ENCODE measurements at regions not wholly inside any gene's neighbourhood (a gene's known extent, or its start where the extent isn't known, plus 50 kb on each side); places are given as distances from the start of the nearest gene placed in this dataset.
"Not testable (repeated sequence)": the region's sequence is repeated elsewhere in the genome, so short reads cannot be mapped to it uniquely, and the experiment has no call there.

GRCh38 chr3:20646425-20646824 lies 460.4 kb upstream of the SGO1 start:
- no peak for DNase-seq (ENCODE audit: low read depth)

DNA sequence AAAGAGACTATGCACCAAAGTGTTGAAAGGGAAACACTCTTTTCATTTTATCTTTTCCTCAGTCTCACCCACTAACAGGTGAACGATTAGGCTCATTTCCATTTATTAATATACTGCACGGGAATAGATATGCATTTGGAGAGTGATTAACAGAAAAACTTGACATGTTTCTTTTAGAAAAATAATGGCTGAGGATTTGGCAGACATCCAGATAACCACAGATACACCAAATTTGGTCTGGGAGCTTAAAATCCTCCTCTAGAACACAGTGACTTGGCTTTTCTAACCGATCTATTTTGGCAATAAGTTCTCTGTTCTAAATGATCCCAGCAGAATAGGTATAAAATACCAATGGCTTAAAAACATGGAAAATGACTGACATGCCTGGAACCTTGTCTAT lies 459.3 kb upstream of the SGO1 start:
- no peak for DNase-seq (ENCODE audit: low read depth)

- DNase-seq (ENCODE audit: low read depth) = no peak
Measured at GRCh38 chr3:20637729-20638128, 451.7 kb upstream of the SGO1 start.

GRCh38 chr3:20622304-20622703 lies 436.3 kb upstream of the SGO1 start:
- no peak for DNase-seq (ENCODE audit: low read depth)

DNA sequence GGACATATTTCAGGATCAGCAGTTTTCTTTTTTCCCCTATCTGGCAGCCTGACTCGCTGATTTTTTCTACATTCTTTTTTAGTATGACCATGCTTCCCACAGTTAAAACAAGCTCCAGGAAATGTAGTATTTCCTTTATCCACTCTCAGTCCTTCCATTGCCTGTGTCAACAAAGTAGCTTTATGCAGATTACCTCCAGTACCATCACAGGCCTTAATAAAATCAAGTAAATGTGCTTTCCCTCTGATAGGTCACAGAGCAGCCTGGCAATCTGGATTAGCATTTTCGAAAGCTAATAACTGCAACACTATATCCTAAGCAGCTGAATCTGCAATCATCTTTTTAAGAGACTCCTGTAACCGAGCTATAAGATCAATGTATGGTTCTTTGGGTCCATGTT lies 432.6 kb upstream of the SGO1 start:
- DNase-seq (ENCODE audit: low read depth) = not testable (repeated sequence)

DNA sequence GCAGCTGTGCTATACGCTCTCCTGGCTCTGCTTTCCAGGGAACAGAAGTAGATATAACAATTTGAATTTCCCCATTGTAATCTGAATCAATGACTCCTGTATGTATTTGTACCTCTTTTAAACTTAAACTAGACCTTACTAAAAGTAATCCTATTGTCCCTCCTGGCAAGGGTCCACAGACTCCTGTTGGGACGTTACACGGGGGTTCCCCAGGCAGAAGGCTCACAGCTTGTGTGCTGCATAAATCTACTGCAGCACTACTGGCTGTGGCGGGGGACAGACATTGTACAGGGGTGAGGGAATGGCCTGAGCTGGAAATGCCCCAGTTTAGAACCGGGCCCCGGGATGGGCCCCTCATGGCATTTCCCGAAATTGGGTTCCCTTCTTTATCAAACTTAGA lies 432.2 kb upstream of the SGO1 start:
- not testable (repeated sequence) for DNase-seq (ENCODE audit: low read depth)

DNA sequence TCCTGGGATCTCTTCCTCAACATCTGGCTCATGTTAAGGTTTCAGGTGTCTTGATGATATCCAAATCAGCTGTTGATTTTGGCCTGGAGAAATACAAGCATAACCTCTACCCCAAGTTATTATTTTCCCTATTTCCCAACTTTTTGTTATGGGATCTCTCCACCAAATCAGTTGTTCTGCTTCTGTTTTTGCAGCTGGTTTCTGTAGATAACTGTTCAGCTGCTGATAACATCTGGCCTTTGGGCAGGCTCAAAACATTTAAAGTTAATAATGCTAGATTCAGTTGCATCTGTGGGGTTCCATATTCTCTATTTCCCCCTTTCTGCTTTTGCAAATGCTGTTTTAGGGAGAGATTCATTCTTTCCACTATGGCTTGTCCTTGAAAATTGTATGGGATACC lies 430.0 kb upstream of the SGO1 start:
- not testable (repeated sequence) for DNase-seq (ENCODE audit: low read depth)

DNA sequence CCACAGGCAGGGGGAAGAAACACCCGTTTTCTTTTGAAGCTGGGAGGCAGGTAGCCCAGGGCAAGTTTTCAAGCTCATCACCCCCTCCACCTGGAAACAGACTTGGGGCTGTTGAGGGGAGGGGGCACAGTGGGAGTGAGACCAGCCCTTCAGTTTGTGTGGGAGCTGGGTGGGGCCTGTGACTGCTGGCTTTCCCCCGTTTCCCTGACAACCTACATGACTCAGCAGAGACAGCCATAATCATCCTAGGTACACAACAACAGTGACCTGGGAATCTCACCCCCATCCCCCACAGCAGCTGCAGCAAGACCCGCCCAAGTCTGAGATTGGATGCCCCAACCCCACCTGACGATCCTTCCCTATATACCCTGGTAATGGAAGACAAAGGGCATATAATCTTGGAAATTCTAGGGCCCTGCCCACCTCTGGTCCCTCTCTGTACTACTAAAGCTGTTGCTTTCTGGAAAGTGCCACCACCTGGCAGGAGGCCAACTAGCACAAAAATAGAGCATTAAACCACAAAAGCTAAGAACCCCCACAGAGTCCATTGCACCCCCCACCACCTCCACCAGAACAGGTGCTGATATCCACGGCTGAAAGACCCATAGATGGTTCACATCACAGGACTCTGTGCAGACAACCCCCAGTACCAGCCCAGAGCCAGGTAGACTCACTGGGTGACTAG lies 422.2 kb upstream of the SGO1 start:
- no peak for DNase-seq (ENCODE audit: low read depth)

GRCh38 chr3:20604659-20605058 lies 418.7 kb upstream of the SGO1 start:
- no peak for DNase-seq (ENCODE audit: low read depth)

- DNase-seq (ENCODE audit: low read depth) = no peak
Measured at GRCh38 chr3:20589275-20589674, 403.3 kb upstream of the SGO1 start.

DNA sequence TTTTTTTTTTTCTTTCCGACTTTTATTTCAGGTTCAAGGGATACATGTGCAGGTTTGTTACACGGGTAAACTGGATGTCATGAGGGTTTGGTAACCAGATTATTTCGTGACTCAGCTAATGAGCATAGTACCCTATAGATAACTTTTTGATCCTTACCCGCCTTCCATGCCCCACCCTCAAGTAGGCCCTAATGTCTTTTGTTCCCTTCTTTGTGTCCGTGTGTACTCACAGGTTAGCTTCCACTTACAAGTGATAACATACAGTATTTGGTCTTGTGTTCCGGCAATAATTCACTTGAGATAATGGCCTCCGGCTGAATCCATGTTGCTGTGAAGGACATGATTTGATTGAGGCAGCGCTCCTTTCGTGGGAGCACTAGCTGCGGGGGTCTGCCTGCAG lies 402.8 kb upstream of the SGO1 start:
- no peak for DNase-seq (ENCODE audit: low read depth)

DNA sequence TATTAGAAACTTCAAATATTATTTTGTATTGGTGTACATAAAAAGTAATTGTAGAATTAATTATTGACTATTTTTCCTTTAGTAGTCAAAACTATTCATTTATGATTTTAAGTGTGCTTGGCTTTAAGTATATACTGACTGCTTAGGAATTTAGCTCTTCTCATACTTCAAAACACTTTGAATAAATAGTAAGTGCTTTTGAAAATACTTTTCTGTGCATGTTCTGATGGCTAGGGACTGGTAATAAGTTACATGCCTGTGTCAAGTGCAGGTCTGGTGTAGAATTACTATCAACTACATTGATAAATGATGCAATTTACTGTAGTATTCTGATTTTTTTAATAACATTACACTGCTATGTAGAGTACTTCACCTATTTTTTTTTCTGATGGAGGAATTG lies 397.6 kb upstream of the SGO1 start:
- DNase-seq (ENCODE audit: low read depth) = no peak

DNA sequence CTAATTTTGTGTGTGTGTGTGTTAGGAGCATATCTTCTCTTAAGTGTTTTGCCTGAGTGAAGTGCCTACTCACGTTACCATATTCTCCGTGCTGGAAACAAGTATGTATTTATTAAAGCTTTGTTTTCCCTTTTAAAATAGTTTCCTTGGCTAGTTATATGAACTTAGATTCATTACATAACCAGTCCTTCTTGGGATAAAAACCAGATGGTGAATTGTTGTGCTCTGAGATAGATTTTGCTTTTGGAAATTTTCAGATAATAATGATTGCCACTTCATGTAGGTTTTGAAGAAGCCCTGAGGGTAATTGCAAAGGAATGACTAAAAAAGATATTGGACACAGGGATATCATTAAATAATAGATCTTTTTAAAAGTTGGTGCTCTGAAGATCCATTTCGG lies 390.2 kb upstream of the SGO1 start:
- no peak for DNase-seq (ENCODE audit: low read depth)

DNA sequence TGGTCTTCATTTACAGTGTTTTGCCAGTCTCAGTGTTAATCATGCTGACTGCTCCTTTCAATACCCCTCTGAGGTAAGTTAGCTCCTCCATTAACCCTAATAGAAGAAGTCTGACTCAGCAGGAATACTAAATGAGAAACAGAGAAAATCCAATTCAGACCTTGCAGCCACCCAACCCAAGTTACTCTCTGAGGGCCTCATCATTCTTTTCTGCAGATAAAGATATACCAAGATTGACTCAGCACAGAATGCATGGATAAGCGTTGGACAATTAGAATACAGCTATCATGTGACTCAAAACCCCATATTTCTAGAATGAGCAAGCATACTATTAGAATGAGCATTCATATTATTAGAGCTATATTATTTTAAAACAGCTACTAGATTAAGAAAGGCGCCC lies 389.1 kb upstream of the SGO1 start:
- DNase-seq (ENCODE audit: low read depth) = no peak

DNA sequence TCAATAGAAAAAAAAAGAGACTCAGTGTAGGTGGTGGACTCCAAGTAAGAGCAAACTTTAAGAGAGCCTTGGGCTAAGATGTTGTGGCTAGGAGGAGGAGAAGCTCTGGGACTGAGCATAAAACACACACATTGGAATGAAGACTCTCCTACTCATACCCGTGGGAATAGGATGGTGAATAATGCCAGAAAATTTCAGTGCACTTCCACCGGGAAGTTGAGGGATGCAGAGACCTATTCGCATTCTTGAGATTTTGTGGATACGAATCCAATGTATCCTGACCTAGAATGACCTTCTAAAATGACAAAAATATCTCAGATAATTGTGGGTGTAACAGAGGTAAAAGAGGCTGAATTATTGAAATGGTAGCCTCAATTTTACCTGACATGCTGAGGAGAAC lies 388.7 kb upstream of the SGO1 start:
- no peak for DNase-seq (ENCODE audit: low read depth)

GRCh38 chr3:20573175-20573574 lies 387.2 kb upstream of the SGO1 start:
- no peak for DNase-seq (ENCODE audit: low read depth)

GRCh38 chr3:20572473-20572872 lies 386.5 kb upstream of the SGO1 start:
- DNase-seq (ENCODE audit: low read depth) = no peak

GRCh38 chr3:20569310-20569709 lies 383.3 kb upstream of the SGO1 start:
- no peak for DNase-seq (ENCODE audit: low read depth)

- no peak for DNase-seq (ENCODE audit: low read depth)
Measured at GRCh38 chr3:20564966-20565365, 379.0 kb upstream of the SGO1 start.

DNA sequence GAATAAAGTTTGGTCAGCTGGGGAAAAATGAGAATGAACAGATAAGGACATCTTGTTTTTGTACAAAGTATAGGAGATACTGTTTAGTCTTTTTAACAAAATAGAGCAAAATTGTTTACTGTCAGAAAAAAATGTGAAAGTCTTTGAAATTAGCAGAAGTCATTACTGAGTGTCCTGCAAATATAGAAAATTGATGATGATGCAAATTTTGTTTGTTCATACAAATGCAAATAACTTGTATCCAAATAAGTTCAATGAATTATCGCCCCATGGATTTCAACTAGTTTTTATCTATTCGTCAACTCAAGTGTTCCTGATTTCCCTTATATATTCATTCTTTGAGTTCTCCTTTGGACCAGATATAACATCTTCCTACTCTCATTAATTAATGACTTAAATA lies 378.0 kb upstream of the SGO1 start:
- DNase-seq (ENCODE audit: low read depth) = no peak

- no peak for DNase-seq (ENCODE audit: low read depth)
Measured at GRCh38 chr3:20563251-20563650, 377.2 kb upstream of the SGO1 start.

- DNase-seq (ENCODE audit: low read depth) = no peak
Measured at GRCh38 chr3:20561166-20561565, 375.2 kb upstream of the SGO1 start.

DNA sequence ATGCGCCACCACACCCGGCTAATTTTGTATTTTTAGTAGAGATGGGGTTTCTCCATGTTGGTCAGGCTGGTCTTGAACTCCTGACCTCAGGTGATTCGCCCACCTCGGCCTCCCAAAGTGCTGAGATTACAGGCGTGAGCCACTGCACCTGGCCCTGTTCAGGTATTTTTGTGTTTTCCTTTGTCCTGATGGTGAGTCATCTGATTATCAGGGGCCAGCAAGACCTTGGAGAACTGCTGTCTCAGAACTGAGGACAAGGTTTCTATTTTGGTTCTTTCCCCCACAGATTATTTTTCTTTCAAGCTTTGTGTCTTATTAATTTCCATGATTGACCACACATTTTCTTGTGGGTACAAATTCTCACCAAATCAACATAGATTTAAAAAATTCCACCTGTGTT lies 374.4 kb upstream of the SGO1 start:
- DNase-seq (ENCODE audit: low read depth) = not testable (repeated sequence)

DNA sequence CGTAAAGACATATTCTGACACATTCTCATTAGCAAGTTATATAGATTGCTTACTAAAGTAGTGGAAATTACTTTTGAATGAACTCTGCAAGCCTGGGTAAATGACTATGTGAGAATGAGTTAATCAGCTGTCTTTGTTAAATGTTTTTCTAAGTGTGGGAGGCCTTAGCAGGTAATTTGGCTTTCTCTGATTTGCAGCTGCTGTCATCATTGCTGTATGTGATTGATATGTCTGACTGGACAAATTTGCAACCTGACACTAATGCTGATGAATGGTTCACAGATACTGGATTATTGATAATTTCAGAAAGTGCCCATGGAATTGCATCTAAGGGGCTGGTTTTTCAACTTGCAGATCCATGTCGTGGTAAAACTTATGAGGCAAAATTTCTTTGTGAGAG lies 372.2 kb upstream of the SGO1 start:
- no peak for DNase-seq (ENCODE audit: low read depth)

- no peak for DNase-seq (ENCODE audit: low read depth)
Measured at GRCh38 chr3:20556661-20557060, 370.7 kb upstream of the SGO1 start.
